ENCODE measurements at regions not wholly inside any gene's neighbourhood (a gene's known extent, or its start where the extent isn't known, plus 50 kb on each side); places are given as distances from the start of the nearest gene placed in this dataset.

DNA sequence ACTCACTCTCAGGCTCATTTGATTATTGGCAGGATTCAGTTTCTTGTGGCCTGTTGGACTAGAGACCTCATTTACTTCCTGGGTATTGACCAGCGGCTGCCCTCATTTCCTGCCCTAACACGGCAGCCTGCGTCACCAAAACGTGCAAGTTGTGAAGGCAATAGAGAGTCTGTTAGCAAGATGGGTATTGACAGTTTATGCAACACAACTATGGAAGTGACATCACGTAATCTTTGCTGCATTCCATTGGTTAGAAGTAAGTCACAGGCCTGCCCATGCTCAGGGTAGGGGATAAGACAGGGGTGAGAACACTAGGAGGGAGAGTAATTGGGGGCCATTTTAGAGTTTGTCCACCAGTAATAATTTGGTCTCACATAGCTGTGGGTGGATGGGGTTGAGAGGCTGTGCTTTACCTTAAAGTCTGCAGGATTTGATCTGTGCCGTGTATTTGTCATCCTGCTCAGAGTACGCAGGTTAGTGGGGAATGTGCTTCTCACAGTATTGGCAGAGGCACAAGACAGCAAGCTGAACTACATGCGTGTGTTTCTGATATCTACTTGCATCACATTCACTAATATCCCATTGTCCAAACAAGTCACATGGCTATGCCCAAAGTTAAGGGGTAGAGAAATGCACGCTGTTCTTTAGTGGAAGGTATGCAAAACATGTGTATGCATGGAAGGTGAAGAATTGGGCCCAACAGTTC is 83.3 kb downstream of the EDEM1 start:
- no peak for DNase-seq (ENCODE audit: low spot score)

DNA sequence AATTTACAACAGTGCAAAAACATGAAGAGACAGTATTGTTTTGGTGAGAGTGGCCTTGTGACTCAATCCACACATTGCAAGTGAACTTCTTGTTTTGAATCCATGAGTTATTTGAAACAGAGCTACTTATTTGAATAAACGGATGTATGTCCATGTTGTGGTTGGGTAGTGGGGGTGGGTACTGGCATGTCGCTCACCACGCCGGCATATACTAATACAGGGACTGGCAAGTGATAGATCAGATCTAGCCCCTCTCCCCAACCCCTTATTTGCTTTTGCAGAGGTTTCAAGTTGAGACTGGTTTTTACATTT is 83.8 kb downstream of the EDEM1 start:
- DNase-seq (ENCODE audit: low spot score), result no peak

DNA sequence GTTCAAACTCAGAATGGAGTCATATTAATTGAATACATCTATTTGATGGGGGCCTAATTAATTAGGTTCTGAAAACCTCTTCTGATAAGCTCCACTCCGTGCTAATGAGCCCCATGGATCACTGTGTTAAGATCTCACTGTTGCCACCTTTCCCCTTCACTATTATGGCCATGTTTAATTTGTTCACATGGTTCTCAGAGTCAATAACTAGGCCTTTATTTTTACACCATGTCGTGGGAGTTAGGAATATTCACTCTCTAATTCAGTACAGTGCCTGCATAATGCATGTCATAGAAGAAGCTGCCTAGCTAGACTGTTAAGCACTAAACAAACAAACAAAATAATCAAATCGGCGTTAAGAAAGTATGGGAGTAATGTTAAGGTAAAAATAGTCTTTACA is 84.9 kb downstream of the EDEM1 start:
- DNase-seq (ENCODE audit: low spot score), result no peak

DNA sequence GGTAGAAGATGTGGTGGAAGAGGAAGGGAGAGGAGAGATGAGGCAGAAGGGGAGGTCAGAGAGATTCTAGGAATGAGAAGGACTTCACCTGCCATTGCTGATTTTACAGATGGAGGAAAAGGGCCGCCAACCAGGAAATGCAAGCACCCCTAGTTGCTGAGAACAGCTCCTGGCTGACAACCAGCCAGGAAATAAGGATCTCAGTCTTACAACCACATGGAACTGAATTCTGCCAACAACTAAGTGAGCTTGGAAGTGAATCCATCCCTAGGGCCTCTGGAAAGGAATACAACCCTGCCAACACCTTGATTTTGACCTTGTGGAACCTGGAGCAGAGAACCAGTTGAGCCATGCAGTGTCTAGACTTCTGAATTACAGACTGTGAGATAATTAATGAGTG is 86.6 kb downstream of the EDEM1 start:
- no peak for DNase-seq (ENCODE audit: low spot score)

DNA sequence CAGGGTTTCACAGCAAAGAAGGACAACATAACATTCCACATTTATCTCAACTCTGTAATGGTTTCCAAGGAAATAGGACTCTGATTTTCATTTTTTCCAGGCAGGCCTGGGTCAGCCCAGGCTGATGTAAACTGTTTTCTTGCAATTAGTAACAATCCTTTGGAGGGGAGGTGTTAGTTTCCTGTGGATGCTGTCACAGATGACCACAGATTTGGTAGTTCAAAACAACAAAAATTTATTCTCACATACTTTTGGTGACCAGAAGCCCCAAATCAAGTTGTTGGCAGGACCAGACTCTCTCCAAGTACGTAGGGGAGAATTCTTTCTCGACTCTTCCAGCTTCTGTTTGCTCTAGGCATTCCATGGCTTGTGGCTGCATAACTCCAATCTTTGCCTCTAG is 88.0 kb downstream of the EDEM1 start:
- DNase-seq (ENCODE audit: low spot score), result no peak

DNA sequence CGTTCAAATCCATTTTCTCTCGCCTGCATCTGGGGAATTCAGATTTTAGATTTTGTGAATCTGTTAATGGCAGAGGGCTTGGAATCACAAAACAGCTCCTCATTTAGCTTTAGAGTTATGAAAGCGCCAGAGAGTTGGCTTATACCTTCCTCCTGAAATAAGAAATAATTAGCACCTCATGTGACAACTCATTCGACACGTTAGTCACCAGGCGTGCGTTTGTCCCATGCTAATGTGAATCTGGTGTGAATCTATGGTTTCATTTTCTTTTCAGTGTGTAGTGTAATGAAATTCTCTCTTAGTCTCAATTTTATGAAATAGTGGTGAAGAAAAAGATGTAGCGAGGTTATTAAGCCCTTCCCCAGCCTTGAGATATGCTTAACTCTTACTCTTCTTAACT is 89.4 kb downstream of the EDEM1 start:
- DNase-seq (ENCODE audit: low spot score), result no peak

DNA sequence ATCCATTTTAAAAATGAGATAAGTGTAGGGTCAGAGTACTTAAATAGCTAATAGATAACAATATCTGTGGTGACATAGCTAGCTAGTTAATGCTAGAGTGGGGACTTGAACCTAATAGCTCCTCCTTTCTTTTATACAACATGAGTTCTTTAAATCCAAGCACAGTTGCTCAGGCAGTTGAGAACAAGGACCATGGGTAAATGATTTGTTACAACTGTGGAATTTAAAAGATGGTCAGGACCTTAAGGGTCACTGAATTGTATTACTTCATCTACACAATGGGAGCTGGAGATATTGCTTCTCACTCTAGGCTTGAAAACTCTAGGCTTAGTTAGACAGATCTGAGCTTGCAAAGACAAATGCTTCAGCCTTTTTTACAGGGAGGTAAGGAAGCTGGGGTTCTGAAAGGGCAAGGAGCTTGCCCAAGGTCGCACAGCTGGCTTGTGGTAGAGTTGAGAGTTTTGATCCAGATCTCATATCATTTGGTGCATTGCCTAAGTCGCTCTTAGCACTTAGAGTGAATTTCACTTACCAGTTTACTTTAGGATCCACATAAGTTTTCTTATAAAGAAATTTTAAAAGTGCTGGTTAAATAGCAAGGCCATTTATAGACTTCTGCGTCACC is 90.2 kb downstream of the EDEM1 start:
- DNase-seq (ENCODE audit: low spot score), result no peak

DNA sequence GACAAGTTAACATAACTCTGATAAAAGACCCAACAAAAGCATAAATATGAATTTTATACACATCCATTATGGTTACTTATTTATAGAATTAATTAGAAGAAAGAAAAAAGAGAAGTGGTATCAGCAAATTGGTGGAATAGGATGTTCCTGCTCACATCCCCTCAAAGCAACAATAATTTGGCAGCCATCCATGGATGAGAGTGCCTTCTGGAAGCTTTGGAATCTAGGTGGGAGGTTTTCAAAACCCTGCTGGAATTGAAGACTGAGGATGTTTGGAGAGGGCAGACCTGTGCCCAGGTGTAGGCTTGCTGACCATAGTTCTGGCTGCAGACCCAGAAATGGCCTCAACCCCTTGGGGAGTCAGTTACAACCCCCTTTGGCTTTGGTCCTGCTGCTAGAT is 91.2 kb downstream of the EDEM1 start:
- no peak for DNase-seq (ENCODE audit: low spot score)

DNA sequence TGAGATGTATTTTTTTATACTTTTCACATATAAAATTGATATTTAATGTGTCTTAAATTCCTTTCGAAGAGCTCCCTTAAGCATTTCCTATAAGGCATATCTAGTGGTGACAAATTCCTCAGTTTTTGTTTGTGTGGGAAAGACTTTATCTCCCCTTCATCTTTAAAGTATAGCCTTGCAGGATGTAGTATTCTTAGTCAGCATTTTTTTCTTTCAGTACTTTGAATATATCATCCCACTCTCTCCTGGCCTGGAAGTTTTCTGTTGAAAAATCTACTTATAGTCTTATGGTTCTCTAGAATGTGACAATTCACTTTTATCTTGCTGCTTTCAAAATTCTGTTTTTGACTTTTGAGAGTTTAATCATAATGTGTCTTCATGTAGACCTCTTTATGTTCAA is 95.2 kb downstream of the EDEM1 start:
- DNase-seq (ENCODE audit: low spot score), result no peak

DNA sequence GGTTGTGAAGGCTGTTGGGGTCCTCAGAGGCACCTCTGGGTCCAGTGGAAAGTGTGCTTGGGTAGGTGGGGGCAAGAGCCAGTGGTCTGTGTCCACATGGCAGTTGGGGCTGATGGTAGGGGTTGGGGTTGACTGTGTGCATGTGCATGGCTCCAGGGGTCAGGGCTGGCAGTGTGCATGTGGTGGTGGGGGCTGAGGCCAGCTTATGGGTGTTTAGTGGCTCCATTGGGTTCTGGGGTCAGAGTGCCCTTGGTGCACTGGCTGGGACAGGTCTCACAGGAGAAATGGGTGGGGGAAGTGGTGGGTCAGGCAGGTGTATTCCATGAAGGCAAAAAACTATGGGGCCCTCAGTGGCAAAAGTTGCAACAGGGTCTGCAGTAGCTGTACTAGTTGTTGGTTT is 97.9 kb downstream of the EDEM1 start:
- no peak for DNase-seq (ENCODE audit: low spot score)

DNA sequence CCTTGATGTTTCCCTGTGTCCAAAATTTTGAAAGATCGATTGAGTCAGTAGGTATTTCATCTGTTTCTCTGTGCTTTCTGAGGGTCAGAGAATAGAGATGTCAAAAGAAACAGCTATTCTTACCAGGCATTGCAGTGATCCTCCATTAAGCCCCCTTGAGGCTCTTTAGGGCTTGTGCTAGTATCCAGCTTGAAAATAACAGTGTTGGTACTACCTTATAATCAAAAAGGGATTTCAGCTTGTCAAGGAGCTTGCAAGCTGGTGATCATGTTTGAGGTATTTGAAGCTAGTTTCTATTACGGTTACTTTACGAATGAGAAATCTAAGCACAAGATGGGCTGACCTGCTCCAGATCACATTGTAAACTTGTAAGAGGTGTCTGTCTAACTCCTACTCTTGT is 103.4 kb downstream of the EDEM1 start:
- no peak for DNase-seq (ENCODE audit: low spot score)

DNA sequence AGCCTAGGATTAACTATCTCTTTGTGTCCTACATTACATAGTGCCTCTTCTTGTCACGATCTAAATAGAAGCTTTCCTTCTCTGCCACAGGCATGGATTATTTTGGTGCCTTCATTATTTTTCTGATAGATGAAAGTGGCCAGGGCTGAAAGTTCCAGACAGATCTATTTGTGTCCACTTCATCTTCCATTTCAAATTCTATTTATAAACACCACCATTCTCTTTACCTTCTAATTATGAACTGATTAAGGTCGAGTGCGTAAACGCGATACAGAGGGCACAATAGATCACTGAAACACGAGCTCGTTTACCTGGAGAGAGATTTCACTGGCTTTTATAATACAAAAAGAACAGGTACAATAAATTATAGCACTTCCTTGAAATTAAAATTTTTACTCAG is 105.0 kb downstream of the EDEM1 start:
- DNase-seq (ENCODE audit: low spot score), result no peak

DNA sequence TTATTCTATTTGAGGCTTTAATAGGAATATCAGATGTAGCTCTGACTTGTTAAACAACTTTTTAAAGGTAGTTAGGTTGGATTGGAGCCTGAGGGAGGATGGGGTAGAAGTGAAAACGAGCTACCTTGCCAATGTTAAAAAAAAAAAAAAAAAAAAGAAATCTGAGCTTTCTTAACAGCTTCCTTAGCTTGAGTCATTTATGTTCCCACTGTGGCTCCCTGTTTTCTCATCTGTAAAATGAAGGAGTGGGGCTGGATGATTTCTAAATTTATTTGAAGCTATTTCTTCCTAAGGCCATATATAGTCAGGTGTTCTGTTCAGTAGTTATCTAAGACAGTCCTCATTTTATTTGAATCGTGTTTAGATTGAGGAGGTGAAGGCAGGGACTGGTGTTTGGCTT is 105.7 kb downstream of the EDEM1 start:
- DNase-seq (ENCODE audit: low spot score), result no peak

DNA sequence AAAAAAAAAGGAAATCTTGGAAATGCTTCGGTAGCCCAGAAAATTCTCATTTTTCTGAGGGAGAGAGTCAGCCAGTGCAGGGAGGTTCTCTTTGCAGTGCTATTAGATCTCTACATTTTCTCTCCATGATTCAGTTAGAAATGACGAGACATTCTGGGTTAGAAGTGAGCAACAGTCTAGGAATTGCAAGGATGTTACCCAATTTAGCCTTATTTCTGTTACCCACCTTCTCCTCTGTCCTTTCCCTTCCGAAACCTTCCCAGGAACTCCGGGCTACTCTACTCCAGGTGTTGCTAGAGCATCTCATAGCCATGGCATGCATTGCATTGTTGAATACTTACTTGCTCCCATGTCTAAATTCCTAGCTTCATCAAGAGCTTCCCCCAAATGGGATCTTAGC is 106.8 kb downstream of the EDEM1 start:
- DNase-seq (ENCODE audit: low spot score), result no peak

DNA sequence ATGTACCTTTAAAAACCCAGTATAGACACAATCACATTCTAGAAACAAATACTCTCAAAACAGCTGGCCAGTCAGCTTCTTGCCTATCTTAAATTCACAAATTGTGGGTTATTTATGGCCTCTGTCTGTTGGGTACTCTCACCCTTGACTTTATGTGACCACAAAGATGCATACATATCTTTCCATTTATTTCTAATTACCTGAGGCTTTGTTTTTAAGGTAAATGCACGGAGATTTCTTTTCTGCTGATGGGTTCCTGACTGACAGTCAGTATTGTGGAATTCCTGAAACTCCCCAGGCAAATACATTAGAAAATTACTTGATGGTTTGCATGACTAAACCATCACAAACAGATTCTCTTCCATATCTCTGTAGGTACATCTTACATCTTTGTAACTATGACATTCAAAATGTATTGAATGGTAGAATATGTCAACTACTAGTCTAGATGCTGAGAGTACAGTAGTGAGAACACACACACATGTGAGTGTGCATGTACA is 107.7 kb downstream of the EDEM1 start:
- DNase-seq (ENCODE audit: low spot score), result no peak

DNA sequence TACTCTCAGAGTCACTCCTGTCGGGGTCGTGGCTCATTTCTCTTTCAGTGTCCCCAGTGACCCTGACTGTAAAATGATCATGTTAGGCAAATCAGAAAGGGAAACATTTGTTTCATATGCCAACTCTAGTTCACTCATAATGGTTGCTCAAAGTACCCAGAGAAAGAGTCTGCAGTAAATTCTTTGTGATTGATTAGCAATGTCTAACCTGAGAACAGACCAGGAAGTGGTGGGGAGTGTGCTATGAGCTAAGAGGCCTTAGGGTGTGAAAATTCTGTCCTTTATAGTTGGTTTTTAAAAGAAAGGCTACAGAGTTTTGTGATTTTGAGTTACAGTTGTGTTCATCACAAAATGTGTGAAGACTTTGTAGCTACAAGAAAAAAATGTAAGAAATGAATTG is 108.9 kb downstream of the EDEM1 start:
- DNase-seq (ENCODE audit: low spot score), result no peak

DNA sequence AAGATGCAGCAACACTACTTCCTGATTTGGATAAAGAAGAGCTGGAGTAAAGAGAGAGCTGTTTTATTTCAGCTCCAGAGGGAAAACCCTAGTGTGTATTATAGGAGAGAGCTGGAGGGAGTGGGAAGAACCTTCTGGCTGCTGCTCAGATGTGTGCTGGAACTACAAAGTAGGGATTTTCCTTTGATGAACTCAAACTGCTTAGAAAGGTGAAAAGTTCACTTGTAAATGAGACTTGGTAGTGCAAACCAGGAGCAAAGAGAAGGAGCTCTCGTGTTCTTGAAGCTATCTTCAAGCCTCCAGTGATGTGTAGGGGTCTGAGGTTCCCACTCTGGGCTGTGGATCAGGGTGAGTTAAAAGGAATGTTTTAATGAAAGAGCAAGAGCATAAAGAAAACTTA is 110.4 kb downstream of the EDEM1 start:
- no peak for DNase-seq (ENCODE audit: low spot score)

DNA sequence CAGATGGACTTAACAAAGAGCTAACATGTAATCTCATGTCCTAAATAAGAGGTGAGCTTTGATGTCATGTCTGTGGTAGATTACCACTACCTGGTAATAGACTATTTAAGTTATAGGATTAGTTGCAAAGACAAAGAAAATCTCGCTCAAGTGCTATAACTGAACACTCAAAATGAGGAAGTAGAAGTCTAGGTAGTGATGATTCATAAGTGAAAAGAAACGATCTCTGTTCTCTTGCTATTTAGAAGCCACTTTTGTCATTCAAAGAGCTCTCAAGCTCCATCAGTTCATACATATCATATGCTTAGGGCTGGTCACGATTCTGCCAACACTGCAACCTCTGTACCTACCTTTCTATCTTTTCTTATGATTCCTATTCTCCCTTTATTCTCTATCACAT is 110.9 kb downstream of the EDEM1 start:
- no peak for DNase-seq (ENCODE audit: low spot score)

DNA sequence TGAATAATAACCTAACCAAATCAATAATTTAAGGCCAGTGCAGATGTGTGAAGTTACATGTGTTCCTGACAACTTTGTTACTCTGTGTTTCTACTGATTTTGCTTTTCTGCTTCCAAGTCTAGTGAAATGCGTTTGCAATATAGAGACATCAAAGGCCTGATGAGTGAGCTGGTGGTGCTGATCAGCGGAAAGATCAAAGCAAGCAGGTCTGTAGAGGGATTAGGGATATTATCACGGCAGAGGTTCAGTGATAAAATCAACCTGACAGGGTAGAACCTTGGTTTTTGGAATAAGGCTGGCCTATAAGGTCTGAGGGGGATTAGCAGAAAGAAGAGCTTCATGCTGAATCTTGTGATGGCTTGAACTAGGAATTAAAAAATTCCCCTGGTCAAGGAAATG is 111.7 kb downstream of the EDEM1 start:
- DNase-seq (ENCODE audit: low spot score), result no peak

DNA sequence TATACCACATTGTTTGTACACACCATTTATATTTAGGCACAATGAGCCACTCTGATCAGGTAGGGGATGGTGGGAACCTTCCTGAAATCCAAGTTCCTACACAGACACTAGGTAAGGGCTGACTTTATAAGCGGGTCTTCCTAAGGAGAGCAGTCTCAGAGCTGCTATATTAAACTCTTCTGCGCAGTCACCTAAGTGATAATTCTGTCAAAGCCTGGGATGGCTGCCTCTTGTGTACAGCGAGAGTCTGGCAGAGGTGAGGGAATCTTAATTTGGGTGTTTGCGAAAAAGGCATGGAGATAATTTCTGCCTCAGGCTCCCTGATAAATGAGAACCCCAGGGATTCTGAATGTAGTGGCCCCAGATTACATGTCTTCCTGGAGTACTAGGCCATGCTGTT is 113.1 kb downstream of the EDEM1 start:
- DNase-seq (ENCODE audit: low spot score), result no peak

DNA sequence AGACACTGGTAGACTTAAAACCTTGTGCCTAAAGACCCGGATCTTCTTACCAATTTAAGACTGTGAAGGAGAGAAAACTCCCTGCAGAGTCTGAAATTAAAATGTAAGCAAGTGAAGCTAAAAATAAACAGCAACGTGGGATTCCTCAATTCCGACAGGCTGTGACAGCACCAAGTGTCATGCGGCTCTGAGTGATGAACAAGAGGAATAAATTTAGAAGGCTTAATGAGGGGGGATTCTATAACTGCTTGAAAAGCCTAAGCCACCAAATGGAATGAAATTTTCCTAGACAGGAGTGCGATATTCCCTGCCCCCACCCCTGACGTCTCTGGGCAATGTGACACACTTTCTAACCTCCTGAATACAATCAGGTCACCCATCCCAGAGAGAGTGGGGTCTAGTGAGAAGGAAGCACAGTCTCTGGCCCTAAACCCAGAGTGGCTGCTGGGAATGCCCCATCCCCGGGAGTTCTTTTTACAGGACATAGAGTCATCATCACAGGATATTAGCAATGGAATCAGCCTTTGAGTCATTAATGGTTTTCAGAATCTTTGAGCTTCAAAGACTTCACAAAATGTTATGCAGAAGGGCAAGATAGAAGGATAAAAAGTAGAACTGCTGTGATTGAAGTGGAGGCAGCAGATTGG is 114.3 kb downstream of the EDEM1 start:
- no peak for DNase-seq (ENCODE audit: low spot score)

DNA sequence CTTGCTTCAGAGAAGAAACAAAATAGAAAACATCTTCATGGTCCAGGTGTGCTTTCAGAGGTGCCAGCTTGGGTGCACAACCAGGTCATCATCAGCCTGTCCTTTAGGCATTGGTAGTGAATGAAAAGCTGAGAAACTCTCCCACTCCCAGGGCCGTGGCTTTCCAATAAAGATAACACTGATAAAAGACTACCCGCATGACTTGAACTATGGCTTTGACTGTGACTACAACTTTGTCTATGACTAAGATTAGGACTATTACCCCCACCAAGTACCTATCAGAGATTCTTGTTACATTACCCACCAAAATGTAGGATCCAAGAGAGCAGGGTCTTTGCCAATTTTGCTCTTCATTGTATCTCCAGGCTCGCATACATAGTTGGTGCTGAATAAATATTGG is 115.2 kb downstream of the EDEM1 start:
- DNase-seq (ENCODE audit: low spot score), result no peak

DNA sequence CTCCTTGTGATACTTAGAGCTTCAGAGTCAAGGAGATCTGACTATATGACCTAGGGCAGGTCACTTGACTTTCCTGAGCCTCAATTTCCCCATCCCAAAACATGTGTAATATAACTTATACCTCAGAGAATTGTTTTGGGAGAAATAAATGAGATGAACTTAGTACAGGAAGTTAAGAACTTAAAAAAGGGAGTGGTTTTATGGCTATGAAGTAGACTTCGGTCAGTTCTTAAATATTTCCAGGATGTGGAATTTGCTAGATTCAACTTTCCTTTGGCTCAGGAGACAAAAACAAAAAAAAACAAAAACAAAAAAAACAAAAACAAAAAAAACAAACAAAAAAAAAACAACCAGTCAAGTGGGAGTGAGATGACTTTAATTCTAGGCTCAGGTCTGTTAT is 116.7 kb downstream of the EDEM1 start:
- no peak for DNase-seq (ENCODE audit: low spot score)
